Ishikawa (cell line): ENCODE measurements at regions not wholly inside any gene's neighbourhood (a gene's known extent, or its start where the extent isn't known, plus 50 kb on each side); places are given as distances from the start of the nearest gene placed in this dataset.

Experiments used
- CREB1 ChIP-seq: IDR thresholded peaks from 2 replicates; pipeline ENCODE4 v1.6.1; 2012; ENCODE audit warnings: low read depth
- EP300 ChIP-seq: IDR thresholded peaks from 2 replicates; pipeline ENCODE4 v1.6.1; 2012; ENCODE audit warnings: borderline replicate concordance
- NFIC ChIP-seq: IDR thresholded peaks from 2 replicates; pipeline ENCODE4 v1.6.1; 2012
- TF ChIP-seq, protein P1 (sequence below): IDR thresholded peaks from 2 replicates; pipeline ENCODE4 v1.6.1; 2012

DNA sequence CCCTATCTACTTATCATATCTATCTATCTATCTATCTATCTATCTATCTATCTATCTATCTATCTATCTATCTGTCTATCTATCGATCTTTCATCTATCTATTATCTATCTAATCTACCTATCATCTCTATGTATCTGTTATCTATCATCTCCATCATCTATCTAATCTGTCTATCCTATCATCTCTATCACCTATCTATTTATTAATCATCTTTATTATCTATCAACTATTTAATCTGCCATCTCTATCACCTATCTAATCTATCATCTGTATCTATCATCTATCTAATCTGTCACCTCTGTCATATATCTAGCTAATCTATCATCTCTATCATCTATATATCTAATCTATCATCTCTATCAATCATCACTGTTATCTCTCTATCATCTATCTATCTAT, 736.3 kb downstream of the TYW1 start:
- no peak for TF ChIP-seq NFIC
- no peak for TF ChIP-seq EP300
- TF ChIP-seq, protein P1, sequence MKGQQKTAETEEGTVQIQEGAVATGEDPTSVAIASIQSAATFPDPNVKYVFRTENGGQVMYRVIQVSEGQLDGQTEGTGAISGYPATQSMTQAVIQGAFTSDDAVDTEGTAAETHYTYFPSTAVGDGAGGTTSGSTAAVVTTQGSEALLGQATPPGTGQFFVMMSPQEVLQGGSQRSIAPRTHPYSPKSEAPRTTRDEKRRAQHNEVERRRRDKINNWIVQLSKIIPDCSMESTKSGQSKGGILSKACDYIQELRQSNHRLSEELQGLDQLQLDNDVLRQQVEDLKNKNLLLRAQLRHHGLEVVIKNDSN = no peak
- TF ChIP-seq CREB1 = no peak
